Uterus (tissue), 2 donors: ENCODE measurements at regions not wholly inside any gene's neighbourhood (a gene's known extent, or its start where the extent isn't known, plus 50 kb on each side); places are given as distances from the start of the nearest gene placed in this dataset.

Experiments used
- POLR2A ChIP-seq, 2 donors: fragments of 450-650 bp; IDR thresholded peaks; one replicate each; pipeline ENCODE4 v1.6.1; 2016; ENCODE audit warnings: antibody characterized with exemption in 2 of 2, mild to moderate bottlenecking in 1 of 2, moderate library complexity in 1 of 2
- TF ChIP-seq, protein P1 (sequence below), 4 experiments: fragments of 200-600 bp in 2 of 4; fragments of 450-650 bp in 2 of 4; sonication (generic) in 2 of 4; IDR thresholded peaks; one replicate each; pipeline ENCODE4 v1.5.1; 2016 to 2019; ENCODE audit warnings: antibody characterized with exemption in 4 of 4, mild to moderate bottlenecking in 2 of 4, moderate library complexity in 1 of 4

DNA sequence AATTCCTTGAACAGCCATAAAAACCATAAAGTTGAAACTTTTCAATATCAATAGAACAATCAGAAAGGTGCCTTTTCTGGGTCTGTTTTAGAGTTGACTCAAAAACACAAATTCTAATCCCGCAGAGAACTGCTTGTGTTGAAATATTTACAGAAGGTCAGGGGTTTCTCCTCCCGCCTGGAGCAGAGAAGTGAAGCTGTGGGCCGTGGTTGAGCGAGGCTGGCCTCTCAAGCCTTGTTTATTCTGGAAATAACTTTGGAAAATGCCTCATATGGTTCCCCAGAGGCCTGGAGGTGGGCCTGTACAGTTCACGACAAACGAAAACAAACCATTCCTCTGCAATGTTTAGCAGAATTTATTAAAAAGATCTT is 90.8 kb upstream of the ERRFI1 start:
- TF ChIP-seq POLR2A (IDR thresholded peaks at IDR 0.05), result no peak
- TF ChIP-seq, protein P1, sequence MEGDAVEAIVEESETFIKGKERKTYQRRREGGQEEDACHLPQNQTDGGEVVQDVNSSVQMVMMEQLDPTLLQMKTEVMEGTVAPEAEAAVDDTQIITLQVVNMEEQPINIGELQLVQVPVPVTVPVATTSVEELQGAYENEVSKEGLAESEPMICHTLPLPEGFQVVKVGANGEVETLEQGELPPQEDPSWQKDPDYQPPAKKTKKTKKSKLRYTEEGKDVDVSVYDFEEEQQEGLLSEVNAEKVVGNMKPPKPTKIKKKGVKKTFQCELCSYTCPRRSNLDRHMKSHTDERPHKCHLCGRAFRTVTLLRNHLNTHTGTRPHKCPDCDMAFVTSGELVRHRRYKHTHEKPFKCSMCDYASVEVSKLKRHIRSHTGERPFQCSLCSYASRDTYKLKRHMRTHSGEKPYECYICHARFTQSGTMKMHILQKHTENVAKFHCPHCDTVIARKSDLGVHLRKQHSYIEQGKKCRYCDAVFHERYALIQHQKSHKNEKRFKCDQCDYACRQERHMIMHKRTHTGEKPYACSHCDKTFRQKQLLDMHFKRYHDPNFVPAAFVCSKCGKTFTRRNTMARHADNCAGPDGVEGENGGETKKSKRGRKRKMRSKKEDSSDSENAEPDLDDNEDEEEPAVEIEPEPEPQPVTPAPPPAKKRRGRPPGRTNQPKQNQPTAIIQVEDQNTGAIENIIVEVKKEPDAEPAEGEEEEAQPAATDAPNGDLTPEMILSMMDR (IDR thresholded peaks at IDR 0.05), result no peak
